ENCODE measurements at regions not wholly inside any gene's neighbourhood (a gene's known extent, or its start where the extent isn't known, plus 50 kb on each side); places are given as distances from the start of the nearest gene placed in this dataset.

DNA sequence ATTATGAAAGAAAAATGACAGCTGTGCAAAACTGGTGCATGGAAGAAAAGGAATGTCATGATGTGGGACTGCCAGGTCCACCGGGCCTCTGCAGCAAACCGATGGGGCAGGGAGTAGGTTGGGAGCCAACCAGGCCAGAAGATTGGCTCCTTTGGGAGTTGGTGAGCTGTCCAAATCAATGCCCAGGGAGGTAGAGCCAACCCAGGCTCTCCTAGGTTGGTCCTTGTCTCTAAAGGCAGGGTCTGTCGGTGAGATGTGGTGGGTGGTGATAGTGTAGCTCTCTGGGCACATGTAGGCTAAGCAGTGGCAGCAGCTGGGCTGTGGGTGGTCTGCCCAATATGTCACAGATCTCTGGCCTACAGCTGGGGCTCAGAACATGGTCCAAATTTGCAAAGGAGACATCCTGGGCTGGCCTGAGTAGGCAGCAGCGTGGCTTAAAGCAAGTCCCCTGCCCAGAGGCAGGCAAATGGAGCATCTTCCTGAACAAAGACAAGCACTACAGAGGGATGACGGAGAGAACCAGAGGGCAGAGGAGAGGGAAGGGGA, 61.2 kb upstream of the PRDX6 start:
- no peak for DNase-seq (ENCODE audit: extremely low spot score, unreplicated experiment)
- Mint-ChIP-seq H3K27me3 (ENCODE audit: unreplicated experiment) (no peaks in the 10 kb centered on the region), H3K4me1 (ENCODE audit: unreplicated experiment) (peaks cover 3% of the 10 kb centered on the region), H3K36me3 (ENCODE audit: unreplicated experiment) (no peaks in the 10 kb centered on the region), H3K9me3 (ENCODE audit: unreplicated experiment) (no peaks in the 10 kb centered on the region), H3K27ac (ENCODE audit: unreplicated experiment) (no peak overlapping the region), H3K4me3 (ENCODE audit: unreplicated experiment) (no peak overlapping the region)
- TF ChIP-seq, protein P1, sequence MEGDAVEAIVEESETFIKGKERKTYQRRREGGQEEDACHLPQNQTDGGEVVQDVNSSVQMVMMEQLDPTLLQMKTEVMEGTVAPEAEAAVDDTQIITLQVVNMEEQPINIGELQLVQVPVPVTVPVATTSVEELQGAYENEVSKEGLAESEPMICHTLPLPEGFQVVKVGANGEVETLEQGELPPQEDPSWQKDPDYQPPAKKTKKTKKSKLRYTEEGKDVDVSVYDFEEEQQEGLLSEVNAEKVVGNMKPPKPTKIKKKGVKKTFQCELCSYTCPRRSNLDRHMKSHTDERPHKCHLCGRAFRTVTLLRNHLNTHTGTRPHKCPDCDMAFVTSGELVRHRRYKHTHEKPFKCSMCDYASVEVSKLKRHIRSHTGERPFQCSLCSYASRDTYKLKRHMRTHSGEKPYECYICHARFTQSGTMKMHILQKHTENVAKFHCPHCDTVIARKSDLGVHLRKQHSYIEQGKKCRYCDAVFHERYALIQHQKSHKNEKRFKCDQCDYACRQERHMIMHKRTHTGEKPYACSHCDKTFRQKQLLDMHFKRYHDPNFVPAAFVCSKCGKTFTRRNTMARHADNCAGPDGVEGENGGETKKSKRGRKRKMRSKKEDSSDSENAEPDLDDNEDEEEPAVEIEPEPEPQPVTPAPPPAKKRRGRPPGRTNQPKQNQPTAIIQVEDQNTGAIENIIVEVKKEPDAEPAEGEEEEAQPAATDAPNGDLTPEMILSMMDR (IDR thresholded peaks at IDR 0.05), result no peak

DNA sequence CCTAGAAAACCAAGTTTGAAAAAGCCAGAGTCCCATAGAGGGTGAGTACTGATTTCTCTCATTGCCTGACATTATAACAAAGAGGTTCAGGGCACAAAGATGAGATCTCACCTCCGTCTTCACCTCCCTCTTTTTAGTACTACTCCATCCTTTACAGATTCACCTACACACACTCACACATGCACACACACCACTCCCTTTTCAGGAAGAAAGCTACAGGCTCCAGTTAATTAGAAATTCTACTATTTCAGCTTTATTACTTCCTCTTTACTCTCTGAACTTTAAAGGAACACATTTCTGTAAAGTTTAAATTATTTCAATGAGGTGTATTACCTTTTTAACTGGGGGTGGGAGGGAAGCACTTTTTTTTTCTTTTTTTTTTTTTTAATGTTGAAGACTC, 59.6 kb upstream of the PRDX6 start:
- Mint-ChIP-seq H3K4me3 (ENCODE audit: unreplicated experiment) (no peak overlapping the region), H3K9me3 (ENCODE audit: unreplicated experiment) (no peaks in the 10 kb centered on the region), H3K27ac (ENCODE audit: unreplicated experiment) (no peak overlapping the region), H3K4me1 (ENCODE audit: unreplicated experiment) (peaks cover 3% of the 10 kb centered on the region), H3K27me3 (ENCODE audit: unreplicated experiment) (no peaks in the 10 kb centered on the region), H3K36me3 (ENCODE audit: unreplicated experiment) (no peaks in the 10 kb centered on the region)
- TF ChIP-seq, protein P1 (IDR thresholded peaks at IDR 0.05), result no peak
- no peak for DNase-seq (ENCODE audit: extremely low spot score, unreplicated experiment)

- Mint-ChIP-seq H3K27ac (ENCODE audit: unreplicated experiment) (no peak overlapping the region), H3K9me3 (ENCODE audit: unreplicated experiment) (no peaks in the 10 kb centered on the region), H3K27me3 (ENCODE audit: unreplicated experiment) (no peaks in the 10 kb centered on the region), H3K4me1 (ENCODE audit: unreplicated experiment) (peaks cover 3% of the 10 kb centered on the region), H3K36me3 (ENCODE audit: unreplicated experiment) (no peaks in the 10 kb centered on the region), H3K4me3 (ENCODE audit: unreplicated experiment) (no peak overlapping the region)
- DNase-seq (ENCODE audit: extremely low spot score, unreplicated experiment), result no peak
- TF ChIP-seq, protein P1 (IDR thresholded peaks at IDR 0.05), result no peak
These were observed 58.8 kb upstream of the PRDX6 start for GRCh38 chr1:173418107-173418985.

DNA sequence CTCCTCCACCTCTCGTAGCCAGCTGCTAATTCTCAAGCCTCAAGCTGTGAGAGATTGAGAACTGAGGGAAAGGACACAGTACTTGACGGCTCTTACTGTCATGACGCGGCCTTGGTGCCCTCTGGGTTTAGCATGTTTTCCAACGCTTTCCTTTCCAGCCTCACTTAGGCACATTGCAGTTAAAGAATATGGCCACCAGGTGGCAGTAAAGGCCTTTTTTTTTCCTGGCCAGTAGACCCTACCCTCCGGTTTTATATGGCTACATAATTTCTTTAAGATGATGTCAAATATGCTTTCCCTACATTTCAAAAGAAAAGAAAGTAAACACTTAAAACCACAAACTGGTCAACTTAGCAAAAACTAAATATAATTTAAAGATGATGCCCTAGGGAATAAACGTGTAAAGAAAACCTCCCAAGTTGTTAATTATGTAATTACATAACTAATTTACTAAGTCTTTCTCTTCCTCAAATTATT, 56.8 kb upstream of the PRDX6 start:
- Mint-ChIP-seq H3K27me3 (ENCODE audit: unreplicated experiment) (no peaks in the 10 kb centered on the region), H3K9me3 (ENCODE audit: unreplicated experiment) (no peaks in the 10 kb centered on the region), H3K36me3 (ENCODE audit: unreplicated experiment) (no peaks in the 10 kb centered on the region), H3K4me1 (ENCODE audit: unreplicated experiment) (peaks cover 8% of the 10 kb centered on the region), H3K4me3 (ENCODE audit: unreplicated experiment) (no peak overlapping the region), H3K27ac (ENCODE audit: unreplicated experiment) (peak overlapping the region; percentile 65)
- TF ChIP-seq, protein P1 (IDR thresholded peaks at IDR 0.05), result peak; percentile 88
- peak; percentile 87 for DNase-seq (ENCODE audit: extremely low spot score, unreplicated experiment)

- TF ChIP-seq, protein P1 (IDR thresholded peaks at IDR 0.05), result no peak
- H3K36me3 Mint-ChIP-seq (ENCODE audit: unreplicated experiment), result no peaks in the 10 kb centered on the region
- no peak overlapping the region for H3K4me3 Mint-ChIP-seq (ENCODE audit: unreplicated experiment)
- H3K27ac Mint-ChIP-seq (ENCODE audit: unreplicated experiment), result no peak overlapping the region
- peaks cover 9% of the 10 kb centered on the region for H3K4me1 Mint-ChIP-seq (ENCODE audit: unreplicated experiment)
- no peaks in the 10 kb centered on the region for H3K27me3 Mint-ChIP-seq (ENCODE audit: unreplicated experiment)
- no peak for DNase-seq (ENCODE audit: extremely low spot score, unreplicated experiment)
- H3K9me3 Mint-ChIP-seq (ENCODE audit: unreplicated experiment), result no peaks in the 10 kb centered on the region
These were observed 55.8 kb upstream of the PRDX6 start for GRCh38 chr1:173421286-173421685.
